Activated CD8-positive, alpha-beta T cell treated with anti-CD3 and anti-CD28 coated beads for 36 hours (primary cell): ENCODE measurements at regions not wholly inside any gene's neighbourhood (a gene's known extent, or its start where the extent isn't known, plus 50 kb on each side); places are given as distances from the start of the nearest gene placed in this dataset.

Source experiments
- ATAC-seq: fragments of 200-7000 bp; cut with Tn5 transposase; one replicate; pipeline ENCODE4 v1.10.0; 2021; ENCODE audit warnings: mild to moderate bottlenecking, moderate library complexity
- CTCF ChIA-PET: fragments of 350-600 bp; sonication (Branson Sonifier 250); formaldehyde crosslinking; loops from one replicate; lab custom pipeline; 2021; ENCODE audit warnings: antibody characterized with exemption; lab: Charles Lee
- POLR2A ChIA-PET: fragments of 350-600 bp; sonication (Branson Sonifier 250); formaldehyde crosslinking; loops from one replicate; lab custom pipeline; 2021; ENCODE audit warnings: antibody characterized with exemption; lab: Charles Lee
- DNase-seq: peaks from one replicate; pipeline ENCODE4 v3.0.0-alpha.2; 2020
- H3K27ac Mint-ChIP-seq: one replicate; pipeline ENCODE4 v1.8.0; 2021; ENCODE audit warnings: mild to moderate bottlenecking, mixed read lengths
- H3K27me3 Mint-ChIP-seq: one replicate; pipeline ENCODE4 v1.8.0; 2021; ENCODE audit warnings: mixed read lengths
- H3K36me3 Mint-ChIP-seq: one replicate; pipeline ENCODE4 v1.8.0; 2021; ENCODE audit warnings: low read depth, mixed read lengths
- H3K4me1 Mint-ChIP-seq: one replicate; pipeline ENCODE4 v1.8.0; 2021; ENCODE audit warnings: low read depth, mixed read lengths
- H3K4me3 Mint-ChIP-seq: one replicate; pipeline ENCODE4 v1.8.0; 2021; ENCODE audit warnings: mild to moderate bottlenecking, moderate library complexity, mixed read lengths
- H3K9me3 Mint-ChIP-seq: one replicate; pipeline ENCODE4 v1.8.0; 2021; ENCODE audit warnings: mixed read lengths
- intact Hi-C: fragments of 100-400 bp; cut with micrococcal nuclease; formaldehyde crosslinking; loops from one replicate; pipeline ENCODE4 v1.10.0; 2022
- TF ChIP-seq, protein P1 (sequence below): fragments of 200-600 bp; IDR thresholded peaks from one replicate; pipeline ENCODE4 v1.8.0; 2022; ENCODE audit warnings: antibody characterized with exemption, mild to moderate bottlenecking

DNA sequence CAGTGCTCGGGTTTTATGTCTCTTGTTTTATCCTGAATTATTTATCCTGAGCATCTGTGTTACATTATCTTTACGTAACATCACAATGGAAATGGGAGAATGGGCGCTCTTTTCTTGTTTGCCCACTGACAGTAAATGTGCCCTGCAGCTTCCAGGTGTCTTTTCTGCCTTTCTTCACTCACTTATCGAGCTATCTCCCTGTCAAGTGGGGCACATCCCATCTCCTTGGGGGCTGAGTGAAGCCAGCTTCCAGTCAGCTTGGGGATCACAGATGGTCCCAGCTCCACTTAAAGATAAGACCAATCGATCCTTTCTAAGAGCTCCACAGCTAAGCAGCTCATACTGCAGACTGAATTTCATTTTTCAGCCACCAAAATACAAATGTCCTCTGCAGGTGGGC is 125.8 kb downstream of the KBTBD8 start:
- DNase-seq (no peak), ATAC-seq (no peak)
- Mint-ChIP-seq H3K4me1 (no peaks in the 10 kb centered on the region), H3K4me3 (no peak overlapping the region), H3K36me3 (no peaks in the 10 kb centered on the region), H3K27ac (no peak overlapping the region), H3K9me3 (peaks cover 6% of the 10 kb centered on the region), H3K27me3 (peaks cover 6% of the 10 kb centered on the region)
- ChIA-PET POLR2A (no interaction called here), CTCF (interaction anchor here (2.3 kb wide), 1 partner anchor 152 kb away, joined by 8 read pairs; no protein-coding TSS in a partner anchor)
- intact Hi-C loops = no loop called here
- TF ChIP-seq, protein P1, sequence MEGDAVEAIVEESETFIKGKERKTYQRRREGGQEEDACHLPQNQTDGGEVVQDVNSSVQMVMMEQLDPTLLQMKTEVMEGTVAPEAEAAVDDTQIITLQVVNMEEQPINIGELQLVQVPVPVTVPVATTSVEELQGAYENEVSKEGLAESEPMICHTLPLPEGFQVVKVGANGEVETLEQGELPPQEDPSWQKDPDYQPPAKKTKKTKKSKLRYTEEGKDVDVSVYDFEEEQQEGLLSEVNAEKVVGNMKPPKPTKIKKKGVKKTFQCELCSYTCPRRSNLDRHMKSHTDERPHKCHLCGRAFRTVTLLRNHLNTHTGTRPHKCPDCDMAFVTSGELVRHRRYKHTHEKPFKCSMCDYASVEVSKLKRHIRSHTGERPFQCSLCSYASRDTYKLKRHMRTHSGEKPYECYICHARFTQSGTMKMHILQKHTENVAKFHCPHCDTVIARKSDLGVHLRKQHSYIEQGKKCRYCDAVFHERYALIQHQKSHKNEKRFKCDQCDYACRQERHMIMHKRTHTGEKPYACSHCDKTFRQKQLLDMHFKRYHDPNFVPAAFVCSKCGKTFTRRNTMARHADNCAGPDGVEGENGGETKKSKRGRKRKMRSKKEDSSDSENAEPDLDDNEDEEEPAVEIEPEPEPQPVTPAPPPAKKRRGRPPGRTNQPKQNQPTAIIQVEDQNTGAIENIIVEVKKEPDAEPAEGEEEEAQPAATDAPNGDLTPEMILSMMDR = no peak

DNA sequence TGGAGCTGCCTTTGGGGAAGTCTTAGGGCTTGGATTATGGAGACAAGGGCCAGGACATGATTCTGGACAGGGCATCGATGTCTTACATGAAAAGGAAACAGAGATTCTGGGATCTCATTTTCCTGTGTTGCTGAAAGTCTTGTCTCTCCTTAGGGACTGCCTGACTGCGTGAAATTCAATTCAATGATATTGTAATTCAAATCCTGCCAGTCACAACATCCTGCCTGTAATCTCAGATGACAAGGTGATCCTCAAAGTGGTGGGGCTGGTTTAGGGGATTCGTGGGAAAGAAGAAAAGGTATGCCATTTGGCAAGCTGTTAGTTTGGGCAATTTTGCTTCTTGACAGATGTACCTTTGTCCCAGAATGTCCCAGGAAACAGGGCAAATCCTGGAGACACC is 129.1 kb downstream of the KBTBD8 start:
- H3K27ac Mint-ChIP-seq = no peak overlapping the region
- ChIA-PET CTCF (no interaction called here), POLR2A (no interaction called here)
- DNase-seq = no peak
- no peaks in the 10 kb centered on the region for H3K4me1 Mint-ChIP-seq
- ATAC-seq = no peak
- TF ChIP-seq, protein P1 = no peak
- peaks cover 6% of the 10 kb centered on the region for H3K9me3 Mint-ChIP-seq
- H3K36me3 Mint-ChIP-seq = no peaks in the 10 kb centered on the region
- intact Hi-C loops = no loop called here
- H3K27me3 Mint-ChIP-seq = peaks cover 9% of the 10 kb centered on the region
- no peak overlapping the region for H3K4me3 Mint-ChIP-seq

DNA sequence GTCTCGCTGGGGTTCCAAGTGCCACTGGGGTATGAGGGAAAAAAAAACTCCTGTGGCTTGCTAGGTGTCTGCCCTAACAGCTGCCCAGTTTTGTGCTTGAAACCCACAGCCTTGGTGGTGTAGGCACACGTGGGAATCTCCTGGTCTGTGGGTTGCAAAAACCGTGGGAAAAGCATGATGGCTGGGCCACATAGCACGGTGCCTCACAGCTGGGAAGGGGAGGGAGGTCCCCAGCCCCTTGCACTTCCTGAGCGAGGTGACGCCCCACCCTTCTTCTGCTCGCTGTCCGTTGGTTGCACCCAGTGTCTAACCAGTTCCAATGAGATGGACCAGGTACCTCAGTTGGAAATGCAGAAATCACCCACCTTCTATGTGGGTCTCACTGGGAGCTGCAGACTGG is 144.3 kb downstream of the KBTBD8 start:
- H3K27me3 Mint-ChIP-seq = peaks cover 4% of the 10 kb centered on the region
- CTCF ChIA-PET = no interaction called here
- DNase-seq (no peak), ATAC-seq (no peak)
- TF ChIP-seq, protein P1 = no peak
- POLR2A ChIA-PET = no interaction called here
- H3K36me3 Mint-ChIP-seq = peaks cover 4% of the 10 kb centered on the region
- H3K4me1 Mint-ChIP-seq = no peaks in the 10 kb centered on the region
- H3K4me3 Mint-ChIP-seq = no peak overlapping the region
- peaks cover 19% of the 10 kb centered on the region for H3K9me3 Mint-ChIP-seq
- H3K27ac Mint-ChIP-seq = no peak overlapping the region
- intact Hi-C loops = no loop called here

DNA sequence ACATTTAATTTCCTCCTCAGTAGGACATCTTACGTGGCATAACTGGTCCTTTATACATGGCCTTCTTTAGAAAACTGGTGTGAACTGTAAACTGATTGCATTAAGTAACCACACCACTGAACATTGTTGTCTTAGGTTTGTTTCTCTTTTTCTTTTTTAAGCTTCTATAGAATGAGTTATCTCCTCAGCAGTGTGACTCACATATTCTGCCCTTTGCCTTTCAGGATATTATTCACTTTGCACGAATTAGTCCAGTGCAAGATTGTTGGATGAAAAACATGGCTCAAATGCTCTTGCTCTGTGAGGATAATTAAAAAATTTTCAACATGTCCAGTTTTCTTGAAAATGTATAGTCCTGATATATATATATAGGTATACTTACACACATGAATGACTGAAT is 147.6 kb downstream of the KBTBD8 start:
- ChIA-PET CTCF (no interaction called here), POLR2A (no interaction called here)
- DNase-seq (no peak), ATAC-seq (no peak)
- no peak overlapping the region for H3K27ac Mint-ChIP-seq
- no peaks in the 10 kb centered on the region for H3K36me3 Mint-ChIP-seq
- H3K4me1 Mint-ChIP-seq = no peaks in the 10 kb centered on the region
- no peak overlapping the region for H3K4me3 Mint-ChIP-seq
- TF ChIP-seq, protein P1 = no peak
- peaks cover 7% of the 10 kb centered on the region for H3K9me3 Mint-ChIP-seq
- H3K27me3 Mint-ChIP-seq = peaks cover 3% of the 10 kb centered on the region
- intact Hi-C loops = no loop called here

DNA sequence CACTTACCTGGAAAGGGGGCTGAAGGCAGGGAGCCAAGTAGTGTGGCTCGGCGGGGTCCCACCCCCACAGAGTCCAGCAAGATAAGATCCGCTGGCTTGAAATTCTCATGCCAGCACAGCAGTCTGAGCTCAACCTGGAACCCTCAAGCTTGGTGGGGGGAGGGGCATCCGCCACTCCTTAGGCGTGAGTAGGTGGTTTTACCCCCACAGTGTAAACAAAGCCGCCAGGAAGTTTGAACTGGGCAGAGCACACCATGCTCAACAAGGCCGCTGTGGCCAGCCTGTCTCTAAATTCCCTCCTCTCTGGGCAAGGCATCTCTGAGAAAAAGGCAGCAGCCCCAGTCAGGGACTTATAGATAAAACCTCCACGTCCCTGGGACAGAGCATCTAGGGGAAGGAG is 156.3 kb downstream of the KBTBD8 start:
- H3K4me3 Mint-ChIP-seq = no peak overlapping the region
- DNase-seq = no peak
- H3K27ac Mint-ChIP-seq = no peak overlapping the region
- peaks cover 9% of the 10 kb centered on the region for H3K9me3 Mint-ChIP-seq
- POLR2A ChIA-PET = no interaction called here
- CTCF ChIA-PET = no interaction called here
- no peaks in the 10 kb centered on the region for H3K27me3 Mint-ChIP-seq
- intact Hi-C loops = no loop called here
- H3K4me1 Mint-ChIP-seq = no peaks in the 10 kb centered on the region
- no peak for ATAC-seq
- no peaks in the 10 kb centered on the region for H3K36me3 Mint-ChIP-seq
- TF ChIP-seq, protein P1 = no peak
